Trophoblast cell (in vitro differentiated cells and primary cell): ENCODE measurements at regions not wholly inside any gene's neighbourhood (a gene's known extent, or its start where the extent isn't known, plus 50 kb on each side); places are given as distances from the start of the nearest gene placed in this dataset.

Source experiments
- DNase-seq, 2 donors: peaks; one replicate each; pipeline ENCODE4 v3.0.0-alpha.2; 2016
- H2AFZ ChIP-seq: 2 replicates; pipeline ENCODE4 v1.6.1; 2013; ENCODE audit warnings: low read length, moderate library complexity, mild to moderate bottlenecking; ENCODE audit not compliant: insufficient read depth, poor library complexity
- H2AK5ac ChIP-seq: 2 replicates; pipeline ENCODE4 v1.6.1; 2013; ENCODE audit warnings: mild to moderate bottlenecking, low read length
- H2BK120ac ChIP-seq: 2 replicates; pipeline ENCODE4 v1.6.1; 2013; ENCODE audit warnings: low read length, mild to moderate bottlenecking, moderate library complexity; ENCODE audit not compliant: insufficient read depth, poor library complexity
- H2BK12ac ChIP-seq: 2 replicates; pipeline ENCODE4 v1.6.1; 2013; ENCODE audit warnings: mild to moderate bottlenecking, low read length, moderate library complexity
- H2BK5ac ChIP-seq: 2 replicates; pipeline ENCODE4 v1.6.1; 2013; ENCODE audit warnings: low read length, low read depth, moderate library complexity, mild to moderate bottlenecking; ENCODE audit not compliant: poor library complexity
- H3K14ac ChIP-seq: 2 replicates; pipeline ENCODE4 v1.6.1; 2013; ENCODE audit warnings: mild to moderate bottlenecking, low read length
- H3K18ac ChIP-seq: 2 replicates; pipeline ENCODE4 v1.6.1; 2013; ENCODE audit warnings: mild to moderate bottlenecking, low read length
- H3K23ac ChIP-seq: 2 replicates; pipeline ENCODE4 v1.6.1; 2013; ENCODE audit warnings: low read length
- H3K27ac ChIP-seq: 2 replicates; pipeline ENCODE4 v1.5.1; 2013; ENCODE audit warnings: low read depth, mild to moderate bottlenecking, inconsistent platforms, low read length, moderate library complexity
- H3K27me3 ChIP-seq: 2 replicates; pipeline ENCODE4 v1.6.1; 2013; ENCODE audit warnings: inconsistent platforms, mild to moderate bottlenecking, low read length, moderate library complexity; ENCODE audit not compliant: insufficient read depth
- H3K36me3 ChIP-seq, 2 experiments: 1 replicate in 1 of 2; 2 replicates in 1 of 2; pipeline ENCODE4 v1.6.1; 2013; ENCODE audit warnings: low read length in 2 of 2, mild to moderate bottlenecking in 2 of 2, moderate library complexity in 1 of 2; ENCODE audit not compliant: insufficient read depth in 2 of 2, control insufficient read depth in 1 of 2
- H3K4ac ChIP-seq: 2 replicates; pipeline ENCODE4 v1.6.1; 2013; ENCODE audit warnings: low read depth, mild to moderate bottlenecking, low read length, moderate library complexity
- H3K4me1 ChIP-seq, 2 experiments: 1 replicate in 1 of 2; 2 replicates in 1 of 2; pipeline ENCODE4 v1.6.1; 2013; ENCODE audit warnings: low read length in 2 of 2, mild to moderate bottlenecking in 2 of 2, moderate library complexity in 1 of 2; ENCODE audit not compliant: insufficient read depth in 2 of 2, control insufficient read depth in 1 of 2
- H3K4me2 ChIP-seq: 2 replicates; pipeline ENCODE4 v1.6.1; 2013; ENCODE audit warnings: inconsistent platforms, mild to moderate bottlenecking, low read length, moderate library complexity
- H3K4me3 ChIP-seq: 2 replicates; pipeline ENCODE4 v1.5.1; 2013; ENCODE audit warnings: mild to moderate bottlenecking, low read depth, low read length, inconsistent platforms
- H3K79me1 ChIP-seq: one replicate; pipeline ENCODE4 v1.6.1; 2013; ENCODE audit warnings: low read length
- H3K79me2 ChIP-seq: 2 replicates; pipeline ENCODE4 v1.6.1; 2013; ENCODE audit warnings: low read length, mild to moderate bottlenecking; ENCODE audit not compliant: control insufficient read depth, insufficient read depth, poor library complexity
- H3K9ac ChIP-seq: 2 replicates; pipeline ENCODE4 v1.6.1; 2013; ENCODE audit warnings: mild to moderate bottlenecking, low read length
- H3K9me3 ChIP-seq: 2 replicates; pipeline ENCODE4 v1.6.1; 2013; ENCODE audit warnings: low read depth, mild to moderate bottlenecking, control low read depth, inconsistent platforms, low read length; ENCODE audit not compliant: insufficient read depth
- H4K12ac ChIP-seq: 2 replicates; pipeline ENCODE4 v1.6.1; 2013; ENCODE audit warnings: low read depth, mild to moderate bottlenecking, low read length, moderate library complexity
- H4K8ac ChIP-seq: 2 replicates; pipeline ENCODE4 v1.6.1; 2013; ENCODE audit warnings: low read depth, mild to moderate bottlenecking, low read length, moderate library complexity
- H4K91ac ChIP-seq: one replicate; pipeline ENCODE4 v1.6.1; 2013; ENCODE audit warnings: low read depth, mild to moderate bottlenecking, low read length, moderate library complexity
- WGBS: extraction: QIAGEN DNeasy Blood & Tissue Kit; methylation state at CpG from one replicate; pipeline ENCODE4 v1.1.7; 2013; ENCODE audit warnings: missing lambda C conversion rate; ENCODE audit not compliant: insufficient read length, insufficient coverage; ENCODE audit errors: extremely low coverage; 5-methylcytosine and 5-hydroxymethylcytosine counted together

DNA sequence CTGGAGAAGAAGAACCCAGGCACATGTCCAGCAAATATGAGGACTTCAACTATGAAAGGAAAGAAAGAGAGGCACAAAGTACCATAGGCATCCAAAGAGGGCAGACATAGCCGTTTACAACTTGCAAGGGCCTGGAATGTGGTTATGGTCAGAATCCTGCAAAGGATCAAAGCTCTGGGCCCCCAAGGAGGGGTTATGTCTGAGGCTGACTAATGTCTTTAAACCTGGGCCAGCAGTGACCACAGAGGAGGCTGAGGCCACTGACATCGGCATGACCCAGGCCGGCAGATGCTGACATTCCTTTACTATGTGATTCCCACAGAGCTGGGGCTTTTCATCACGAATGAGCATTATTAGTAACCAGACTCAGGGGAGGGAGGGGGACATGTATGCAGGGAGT is 861.1 kb downstream of the DHX35 start:
- DNase-seq, result no peak

DNA sequence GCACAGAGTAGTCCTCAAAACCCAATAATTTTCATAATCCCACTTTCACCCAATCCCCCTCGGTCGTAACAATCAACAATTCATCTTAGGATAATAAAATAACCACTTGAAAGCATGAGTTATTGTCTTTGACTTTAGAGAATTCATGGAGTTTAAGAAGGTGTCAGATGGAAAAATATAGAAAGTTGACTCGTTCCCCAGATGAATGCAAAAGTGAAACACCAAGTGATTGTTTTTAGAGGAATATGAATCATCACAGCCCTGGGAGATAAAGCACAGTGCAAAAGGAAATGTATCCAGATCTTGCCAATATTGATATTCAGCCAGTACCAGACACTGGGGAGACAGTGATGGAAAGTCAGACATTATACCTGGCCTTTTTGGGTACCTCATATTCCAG is 860.5 kb downstream of the DHX35 start:
- no peak overlapping the region for H2AFZ ChIP-seq
- H2AK5ac ChIP-seq, result no peak overlapping the region
- H3K27ac ChIP-seq, result peak overlapping the region; percentile 32
- no peak overlapping the region for H3K23ac ChIP-seq
- no peaks in the 10 kb centered on the region for H3K79me2 ChIP-seq
- H3K9me3 ChIP-seq, result no peaks in the 10 kb centered on the region
- no peak overlapping the region for H4K12ac ChIP-seq
- no peak overlapping the region for H4K8ac ChIP-seq
- H3K4me1 ChIP-seq, result peaks cover 5 to 12% of the 10 kb centered on the region in 2 experiments
- H3K36me3 ChIP-seq, result no peaks in the 10 kb centered on the region
- no peak overlapping the region for H3K14ac ChIP-seq
- no peak overlapping the region for H3K18ac ChIP-seq
- no peak overlapping the region for H3K9ac ChIP-seq
- WGBS, result 100% methylated on average over 2 of the region's 3 CpGs
- peaks cover 2% of the 10 kb centered on the region for H3K79me1 ChIP-seq
- no peak overlapping the region for H3K4me2 ChIP-seq
- no peak overlapping the region for H3K4ac ChIP-seq
- H3K4me3 ChIP-seq, result no peak overlapping the region
- no peak overlapping the region for H2BK5ac ChIP-seq
- DNase-seq, result no peak
- no peak overlapping the region for H2BK120ac ChIP-seq
- H3K27me3 ChIP-seq, result no peaks in the 10 kb centered on the region
- no peak overlapping the region for H4K91ac ChIP-seq
- no peak overlapping the region for H2BK12ac ChIP-seq

More for the DNA sequence above, 861.1 kb downstream of the DHX35 start:
- no peak overlapping the region for H4K91ac ChIP-seq
- H3K18ac ChIP-seq, result no peak overlapping the region
- H3K4ac ChIP-seq, result no peak overlapping the region
- no peak overlapping the region for H4K8ac ChIP-seq
- H2AK5ac ChIP-seq, result no peak overlapping the region
- H3K27me3 ChIP-seq, result no peaks in the 10 kb centered on the region
- peak overlapping the region; percentile 32 for H3K27ac ChIP-seq
- H2BK120ac ChIP-seq, result no peak overlapping the region
- H3K36me3 ChIP-seq, result no peaks in the 10 kb centered on the region
- no peak overlapping the region for H3K4me3 ChIP-seq
- H3K23ac ChIP-seq, result no peak overlapping the region
- H3K4me2 ChIP-seq, result no peak overlapping the region
- H2BK5ac ChIP-seq, result no peak overlapping the region
- no peaks in the 10 kb centered on the region for H3K9me3 ChIP-seq
- no peak overlapping the region for H3K9ac ChIP-seq
- H3K79me2 ChIP-seq, result no peaks in the 10 kb centered on the region
- no peak overlapping the region for H2AFZ ChIP-seq
- no CpG with 5 or more reads among the region's 4 CpGs for WGBS
- H3K4me1 ChIP-seq, result peaks cover 5 to 12% of the 10 kb centered on the region in 2 experiments
- H4K12ac ChIP-seq, result no peak overlapping the region
- H3K79me1 ChIP-seq, result peaks cover 2% of the 10 kb centered on the region
- no peak overlapping the region for H2BK12ac ChIP-seq
- H3K14ac ChIP-seq, result no peak overlapping the region

DNA sequence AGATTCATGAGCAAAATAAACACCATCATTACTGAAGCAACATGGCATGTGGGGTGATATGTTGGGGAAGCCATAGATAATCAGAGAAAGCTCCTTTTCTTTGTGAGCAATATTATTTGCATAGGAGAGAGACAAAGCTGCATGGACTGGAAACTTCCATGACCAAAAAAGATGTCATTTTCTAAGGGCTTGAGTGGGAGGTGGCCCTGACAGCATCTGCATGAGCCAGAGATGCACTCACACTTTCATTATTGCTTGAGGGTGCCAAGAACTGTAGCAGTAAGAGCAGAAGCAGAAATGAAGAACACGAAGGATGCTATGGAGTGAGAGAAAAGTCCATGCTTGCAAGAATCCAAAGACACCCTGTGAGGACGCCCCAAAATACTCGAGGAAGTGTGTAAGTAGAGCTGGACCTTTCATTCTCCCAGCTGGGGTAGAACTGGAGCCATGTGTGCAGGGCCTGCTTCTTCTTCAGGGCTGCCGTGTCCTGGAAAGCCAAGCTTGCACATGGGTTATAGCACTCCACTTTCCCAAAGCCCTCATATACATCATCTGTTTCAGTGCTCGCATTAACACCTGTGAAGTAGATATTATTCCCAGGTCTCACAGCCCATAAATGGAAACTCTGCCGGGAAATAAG is 851.2 kb downstream of the DHX35 start:
- no peak overlapping the region for H2AFZ ChIP-seq
- no peak overlapping the region for H2AK5ac ChIP-seq
- H4K8ac ChIP-seq, result no peak overlapping the region
- H3K27me3 ChIP-seq, result no peaks in the 10 kb centered on the region
- H3K79me2 ChIP-seq, result no peaks in the 10 kb centered on the region
- no peak overlapping the region for H3K9ac ChIP-seq
- no peak overlapping the region for H3K18ac ChIP-seq
- DNase-seq, result no peak
- H2BK12ac ChIP-seq, result no peak overlapping the region
- H4K12ac ChIP-seq, result no peak overlapping the region
- no peak overlapping the region for H3K23ac ChIP-seq
- H3K27ac ChIP-seq, result no peak overlapping the region
- no peaks in the 10 kb centered on the region for H3K9me3 ChIP-seq
- no peak overlapping the region for H3K4ac ChIP-seq
- peaks cover 4% of the 10 kb centered on the region for H3K79me1 ChIP-seq
- H3K4me2 ChIP-seq, result no peak overlapping the region
- H2BK5ac ChIP-seq, result no peak overlapping the region
- WGBS, result no CpG with 5 or more reads among the region's 6 CpGs
- H3K4me3 ChIP-seq, result no peak overlapping the region
- no peaks in the 10 kb centered on the region for H3K36me3 ChIP-seq
- H3K4me1 ChIP-seq, result peaks cover 0 to 3% of the 10 kb centered on the region in 2 experiments
- H2BK120ac ChIP-seq, result no peak overlapping the region
- H3K14ac ChIP-seq, result no peak overlapping the region
- no peak overlapping the region for H4K91ac ChIP-seq

DNA sequence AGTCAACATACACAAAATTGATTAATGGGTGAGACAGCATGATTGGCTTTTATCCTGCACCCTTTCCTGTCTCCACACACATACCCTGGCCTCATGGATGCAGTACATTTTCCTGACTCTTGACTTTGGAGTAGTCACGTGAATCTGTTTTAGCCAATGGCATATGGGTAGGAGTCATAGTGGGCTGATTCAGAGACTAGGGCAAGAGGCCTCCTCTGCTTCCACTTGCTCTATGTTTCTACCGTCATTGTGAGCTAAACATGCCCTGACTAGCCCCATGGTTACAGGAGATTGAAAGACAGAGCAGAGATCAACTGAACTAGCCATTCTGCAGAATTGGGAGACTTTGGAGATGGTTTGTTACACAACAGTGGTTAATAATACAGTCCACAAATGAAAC is 850.0 kb downstream of the DHX35 start:
- Histone ChIP-seq H4K12ac (no peak overlapping the region), H3K4me1 (peaks cover 0 to 3% of the 10 kb centered on the region in 2 experiments), H3K4me2 (no peak overlapping the region), H3K9ac (no peak overlapping the region), H4K91ac (no peak overlapping the region), H2AK5ac (no peak overlapping the region), H3K14ac (no peak overlapping the region), H3K79me2 (no peaks in the 10 kb centered on the region), H3K27me3 (no peaks in the 10 kb centered on the region), H3K27ac (no peak overlapping the region), H2BK12ac (peak overlapping the region; percentile 50), H2AFZ (no peak overlapping the region), H3K4me3 (no peak overlapping the region), H3K18ac (no peak overlapping the region), H2BK120ac (peak overlapping the region; percentile 5), H3K79me1 (peaks cover 4% of the 10 kb centered on the region), H3K36me3 (no peaks in the 10 kb centered on the region), H2BK5ac (peak overlapping the region; percentile 19), H3K23ac (no peak overlapping the region), H3K9me3 (no peaks in the 10 kb centered on the region), H3K4ac (no peak overlapping the region), H4K8ac (no peak overlapping the region)
- DNase-seq, result no peak
- no CpG with 5 or more reads among the region's 2 CpGs for WGBS
